Lower leg skin (tissue), 3 donors: ENCODE measurements at regions not wholly inside any gene's neighbourhood (a gene's known extent, or its start where the extent isn't known, plus 50 kb on each side); places are given as distances from the start of the nearest gene placed in this dataset.

Experiments
- CTCF ChIP-seq, 3 donors: fragments of 450-650 bp; IDR thresholded peaks; one replicate each; pipeline ENCODE4 v1.5.1; 2016; ENCODE audit warnings: antibody characterized with exemption in 3 of 3, mild to moderate bottlenecking in 3 of 3, moderate library complexity in 2 of 3
- POLR2A ChIP-seq, 2 donors: fragments of 450-650 bp; IDR thresholded peaks; one replicate each; pipeline ENCODE4 v1.6.1; 2016 to 2017; ENCODE audit warnings: antibody characterized with exemption in 2 of 2, mild to moderate bottlenecking in 1 of 2, moderate library complexity in 1 of 2

GRCh38 chr1:193413376-193413775 is 227.0 kb upstream of the B3GALT2 start:
- TF ChIP-seq CTCF (IDR thresholded peaks at IDR 0.05) (no peak), POLR2A (IDR thresholded peaks at IDR 0.05) (no peak)
